SK-N-SH (cell line): ENCODE measurements at regions not wholly inside any gene's neighbourhood (a gene's known extent, or its start where the extent isn't known, plus 50 kb on each side); places are given as distances from the start of the nearest gene placed in this dataset.

ENCODE experiments used
- CTCF ChIA-PET: fragments of 300-600, 350-600 bp; formaldehyde crosslinking; extraction: SDS; loops from one replicate; lab custom pipeline; 2021; lab: Yijun Ruan, JAX
- POLR2A ChIA-PET: fragments of 350-600 bp; sonication (Branson Sonifier 250); formaldehyde crosslinking; extraction: SDS; loops from one replicate; lab custom pipeline; 2020; ENCODE audit warnings: antibody characterized with exemption, inconsistent platforms; lab: Yijun Ruan, JAX
- DNase-seq: peaks from one replicate; pipeline ENCODE4 v3.0.0; 2012
- H2AFZ ChIP-seq: fragments of 200-600 bp; sonication (generic); 2 replicates; pipeline ENCODE4 v1.8.1; 2016; ENCODE audit warnings: antibody characterized with exemption, mild to moderate bottlenecking, low read depth
- H3F3A ChIP-seq: fragments of 200-600 bp; sonication (generic); replicated peaks from 2 replicates; pipeline ENCODE3; 2016; ENCODE audit warnings: antibody characterized with exemption, mild to moderate bottlenecking; ENCODE audit not compliant: insufficient read depth
- H3K27ac ChIP-seq, 2 experiments: fragments of 200-500 bp in 1 of 2; fragments of 200-600 bp in 1 of 2; sonication (Bioruptor generic) in 1 of 2; sonication (generic), shearing (Covaris generic) in 1 of 2; 2 replicates each; pipeline versions ENCODE4 v1.5.1 to v1.6.1; 2014 to 2016; ENCODE audit warnings: low read depth in 2 of 2, inconsistent platforms in 1 of 2, low read length in 1 of 2, mild to moderate bottlenecking in 1 of 2, mixed read lengths in 1 of 2
- H3K27me3 ChIP-seq: fragments of 200-600 bp; sonication (generic), shearing (Covaris generic); 2 replicates; pipeline ENCODE4 v1.6.1; 2016; ENCODE audit warnings: mixed run types; ENCODE audit not compliant: insufficient read depth
- H3K36me3 ChIP-seq, 2 experiments: fragments of 200-500 bp in 1 of 2; fragments of 200-600 bp in 1 of 2; sonication (Bioruptor generic) in 1 of 2; sonication (generic) in 1 of 2; replicated peaks in 1 of 2; 2 replicates each; pipeline versions ENCODE3 to v1.5.1; 2014 to 2016; ENCODE audit warnings: low read length in 1 of 2, mild to moderate bottlenecking in 1 of 2; ENCODE audit not compliant: insufficient read depth in 2 of 2, control insufficient read depth in 1 of 2
- H3K4me1 ChIP-seq, 2 experiments: fragments of 200-500 bp in 1 of 2; fragments of 200-600 bp in 1 of 2; sonication (Bioruptor generic) in 1 of 2; sonication (generic), shearing (Covaris generic) in 1 of 2; 2 replicates each; pipeline versions ENCODE4 v1.5.1 to v1.6.1; 2014 to 2016; ENCODE audit warnings: low read depth in 1 of 2, low read length in 1 of 2, mixed run types in 1 of 2; ENCODE audit not compliant: insufficient read depth in 2 of 2, control insufficient read depth in 1 of 2
- H3K4me2 ChIP-seq: fragments of 200-600 bp; sonication (generic), shearing (Covaris generic); 2 replicates; pipeline ENCODE4 v1.6.1; 2017; ENCODE audit warnings: mixed run types
- H3K4me3 ChIP-seq, 2 experiments: fragments of 200-500 bp in 1 of 2; fragments of 200-600 bp in 1 of 2; sonication (Bioruptor generic) in 1 of 2; sonication (generic), shearing (Covaris generic) in 1 of 2; 2 replicates each; pipeline versions ENCODE4 v1.5.1 to v1.8.1; 2014 to 2016; ENCODE audit warnings: low read depth in 2 of 2, inconsistent platforms in 1 of 2, low read length in 1 of 2, mild to moderate bottlenecking in 1 of 2, mixed read lengths in 1 of 2, moderate library complexity in 1 of 2
- H3K79me2 ChIP-seq: fragments of 200-600 bp; sonication (generic); 2 replicates; pipeline ENCODE4 v1.8.1; 2017; ENCODE audit warnings: mild to moderate bottlenecking; ENCODE audit not compliant: insufficient read depth
- H3K9ac ChIP-seq: fragments of 200-600 bp; sonication (generic); 2 replicates; pipeline ENCODE4 v1.6.1; 2017; ENCODE audit warnings: mixed run types
- H3K9me2 ChIP-seq: fragments of 200-600 bp; sonication (generic); 2 replicates; pipeline ENCODE4 v1.6.1; 2017; ENCODE audit warnings: mixed run types
- H3K9me3 ChIP-seq: fragments of 200-600 bp; sonication (generic); 2 replicates; pipeline ENCODE4 v1.6.1; 2017; ENCODE audit warnings: mixed run types, mild to moderate bottlenecking, moderate library complexity
- H4K20me1 ChIP-seq: fragments of 200-600 bp; sonication (generic); 2 replicates; pipeline ENCODE4 v1.6.1; 2017; ENCODE audit warnings: mild to moderate bottlenecking, mixed run types; ENCODE audit not compliant: insufficient read depth
- EP300 ChIP-seq, 2 experiments: IDR thresholded peaks; 2 replicates each; pipeline versions ENCODE4 v1.4.0 to v1.6.1; 2012; ENCODE audit warnings: borderline replicate concordance in 1 of 2, low read depth in 1 of 2, low read length in 1 of 2
- EZH2phosphoT487 ChIP-seq: fragments of 200-600 bp; sonication (generic); IDR thresholded peaks from 2 replicates; pipeline ENCODE4 v1.6.1; 2017; ENCODE audit warnings: low read depth, mixed run types, mild to moderate bottlenecking, antibody characterized with exemption, moderate library complexity, borderline replicate concordance
- FOXJ3 ChIP-seq: sonication (generic); formaldehyde crosslinking; IDR thresholded peaks from 2 replicates; pipeline ENCODE4 v1.5.1; 2020; ENCODE audit warnings: mild to moderate bottlenecking, missing genetic modification reagents
- FOXM1 ChIP-seq: IDR thresholded peaks from 2 replicates; pipeline ENCODE4 v1.4.0; 2012; ENCODE audit warnings: low read depth, mild to moderate bottlenecking
- GABPA ChIP-seq: IDR thresholded peaks from 2 replicates; pipeline ENCODE4 v1.4.0; 2012; ENCODE audit warnings: low read depth, mild to moderate bottlenecking
- IRF3 ChIP-seq: fragments of 150-350 bp; IDR thresholded peaks from 2 replicates; pipeline ENCODE4 v1.6.1; 2016; ENCODE audit warnings: mild to moderate bottlenecking, low read depth, low read length
- POLR2AphosphoS5 ChIP-seq: IDR thresholded peaks from 2 replicates; pipeline ENCODE4 v1.6.1; 2012; ENCODE audit warnings: low read depth, low read length
- REST ChIP-seq: IDR thresholded peaks from 2 replicates; pipeline ENCODE4 v1.6.1; 2012; ENCODE audit warnings: mild to moderate bottlenecking, low read depth, low read length, moderate library complexity
- RFX5 ChIP-seq: IDR thresholded peaks from 2 replicates; pipeline ENCODE4 v1.6.1; 2012; ENCODE audit warnings: mild to moderate bottlenecking, improper control_type of control experiment, low read length
- RXRA ChIP-seq: IDR thresholded peaks from 2 replicates; pipeline ENCODE4 v1.4.0; 2012; ENCODE audit warnings: low read depth, mild to moderate bottlenecking, borderline replicate concordance
- TEAD4 ChIP-seq: IDR thresholded peaks from 2 replicates; pipeline ENCODE4 v1.4.0; 2012; ENCODE audit warnings: mild to moderate bottlenecking, borderline replicate concordance; ENCODE audit not compliant: insufficient read depth
- USF2 ChIP-seq: fragments of 150-350 bp; IDR thresholded peaks from 2 replicates; pipeline ENCODE4 v1.6.1; 2017; ENCODE audit warnings: antibody characterized with exemption, low read length, low read depth, borderline replicate concordance
- WGBS: methylation state at CpG from one replicate; pipeline ENCODE4 v1.1.6; 2017; ENCODE audit warnings: low lambda C conversion rate; 5-methylcytosine and 5-hydroxymethylcytosine counted together

GRCh38 chr9:38175423-38175822, 106.4 kb upstream of the SHB start (continued):
- TF ChIP-seq USF2: no peak
- TF ChIP-seq FOXM1: no peak
- TF ChIP-seq RFX5: no peak
- no peak for TF ChIP-seq POLR2AphosphoS5

- ChIA-PET POLR2A (no interaction called here), CTCF (interaction anchor here (0.8 to 1.8 kb wide), 2 partner anchors 12 to 64 kb away, joined by 3 to 14 read pairs; no protein-coding TSS in a partner anchor)
- 36% methylated on average over 4 of the region's 4 CpGs for WGBS
- no peak overlapping the region for H2AFZ ChIP-seq
- peak overlapping the region in 1 of 2 experiments; percentile 11; a peak in 2 of 4 replicates for H3K27ac ChIP-seq
- no peaks in the 10 kb centered on the region for H3K36me3 ChIP-seq
- DNase-seq: peak; percentile 32
- peaks cover 0 to 7% of the 10 kb centered on the region in 2 experiments; a peak in 1 of 4 replicates for H3K4me1 ChIP-seq
- H3K9me2 ChIP-seq: no peaks in the 10 kb centered on the region
- no peaks in the 10 kb centered on the region for H3F3A ChIP-seq
- H3K4me3 ChIP-seq: no peak overlapping the region
- H4K20me1 ChIP-seq: no peaks in the 10 kb centered on the region
- 0 out of 2 replicates have a peak, but pooled peaks cover 9% of the 10 kb centered on the region for H3K9me3 ChIP-seq
- H3K79me2 ChIP-seq: no peaks in the 10 kb centered on the region
- no peak overlapping the region for H3K4me2 ChIP-seq
- TF ChIP-seq GABPA (no peak), FOXJ3 (CRISPR knock-in tag) (no peak), EZH2phosphoT487 (no peak), REST (no peak), FOXM1 (no peak), TEAD4 (no peak)
- no peaks in the 10 kb centered on the region for H3K27me3 ChIP-seq
- H3K9ac ChIP-seq: no peak overlapping the region
Observed at GRCh38 chr9:38172586-38172985, 103.6 kb upstream of the SHB start.

GRCh38 chr9:38171926-38172325, 102.9 kb upstream of the SHB start:
- Histone ChIP-seq H3F3A (no peaks in the 10 kb centered on the region), H3K27ac (peak overlapping the region in 1 of 2 experiments; percentile 22; a peak in 2 of 4 replicates), H2AFZ (no peak overlapping the region), H3K79me2 (no peaks in the 10 kb centered on the region), H3K4me1 (peaks cover 0 to 7% of the 10 kb centered on the region in 2 experiments; a peak in 1 of 4 replicates), H4K20me1 (no peaks in the 10 kb centered on the region)
- ChIA-PET POLR2A (no interaction called here), CTCF (interaction anchor here (1.8 kb wide), 1 partner anchor 11 kb away, joined by 14 read pairs; no protein-coding TSS in a partner anchor)
- DNase-seq: no peak
- WGBS: 84% methylated on average over 3 of the region's 3 CpGs
- no peak for TF ChIP-seq RXRA
- TF ChIP-seq EP300 (IDR thresholded peaks at IDR 0.05; ENCODE audit: borderline replicate concordance in 1 of 2, low read depth in 1 of 2, low read length in 1 of 2): no peak
- TF ChIP-seq IRF3: no peak
- TF ChIP-seq, all 33 proteins: peak for 0
- no peak overlapping the region for H3K9ac ChIP-seq
- no peak overlapping the region for H3K4me2 ChIP-seq
- H3K36me3 ChIP-seq: no peaks in the 10 kb centered on the region
- H3K9me3 ChIP-seq: 0 out of 2 replicates have a peak, but pooled peaks cover 9% of the 10 kb centered on the region
- H3K9me2 ChIP-seq: no peaks in the 10 kb centered on the region
- H3K4me3 ChIP-seq: no peak overlapping the region
- H3K27me3 ChIP-seq: no peaks in the 10 kb centered on the region
